Liver (tissue), 8 donors: ENCODE measurements at regions not wholly inside any gene's neighbourhood (a gene's known extent, or its start where the extent isn't known, plus 50 kb on each side); places are given as distances from the start of the nearest gene placed in this dataset.

Experiments
- DNase-seq: peaks from one replicate; pipeline ENCODE4 v3.0.0-alpha.2; 2017; ENCODE audit warnings: low spot score
- H3K27ac ChIP-seq, 2 donors: one replicate each; pipeline ENCODE4 v1.7.0; 2013; ENCODE audit warnings: inconsistent platforms in 2 of 2, low read length in 2 of 2, control low read depth in 1 of 2, low read depth in 1 of 2, mild to moderate bottlenecking in 1 of 2
- H3K27me3 ChIP-seq, 4 donors: one replicate each; pipeline versions ENCODE4 v1.6.1 to v1.7.0; 2013; ENCODE audit warnings: low read length in 3 of 4, inconsistent platforms in 1 of 4, mild to moderate bottlenecking in 1 of 4, moderate library complexity in 1 of 4; ENCODE audit not compliant: control insufficient read depth in 4 of 4, insufficient read depth in 4 of 4
- H3K36me3 ChIP-seq, 4 donors: one replicate each; pipeline versions ENCODE4 v1.6.1 to v1.7.0; 2013; ENCODE audit warnings: low read length in 3 of 4, mild to moderate bottlenecking in 3 of 4, low read depth in 1 of 4, moderate library complexity in 1 of 4; ENCODE audit not compliant: control insufficient read depth in 4 of 4, insufficient read depth in 3 of 4
- H3K4me1 ChIP-seq, 4 donors: one replicate each; pipeline versions ENCODE4 v1.6.1 to v1.7.0; 2013; ENCODE audit warnings: low read length in 3 of 4, mild to moderate bottlenecking in 3 of 4, moderate library complexity in 1 of 4; ENCODE audit not compliant: control insufficient read depth in 4 of 4, insufficient read depth in 4 of 4
- H3K4me3 ChIP-seq, 3 donors: one replicate each; pipeline versions ENCODE4 v1.6.1 to v1.7.0; 2013; ENCODE audit warnings: low read length in 3 of 3, control low read depth in 1 of 3, low read depth in 1 of 3, mild to moderate bottlenecking in 1 of 3
- H3K9ac ChIP-seq, 2 donors: one replicate each; pipeline ENCODE4 v1.7.0; 2013; ENCODE audit warnings: low read length in 2 of 2, mild to moderate bottlenecking in 2 of 2, moderate library complexity in 2 of 2, control low read depth in 1 of 2, low read depth in 1 of 2
- H3K9me3 ChIP-seq, 4 donors: one replicate each; pipeline versions ENCODE4 v1.6.1 to v1.7.0; 2013; ENCODE audit warnings: low read length in 3 of 4; ENCODE audit not compliant: control insufficient read depth in 4 of 4
- ATF3 ChIP-seq: IDR thresholded peaks from 2 replicates; pipeline ENCODE4 v1.6.1; 2016; ENCODE audit warnings: antibody characterized with exemption
- CTCF ChIP-seq: fragments of 150-350 bp; IDR thresholded peaks from 2 replicates; pipeline ENCODE4 v1.5.1; 2017; ENCODE audit warnings: improper control_type of control experiment, low read depth, low read length; ENCODE audit not compliant: missing input control
- EGR1 ChIP-seq, 2 donors: IDR thresholded peaks; 2 replicates each; pipeline ENCODE4 v1.6.1; 2016 to 2018; ENCODE audit warnings: antibody characterized with exemption in 2 of 2, low read depth in 2 of 2
- FOXA1 ChIP-seq: IDR thresholded peaks from 2 replicates; pipeline ENCODE4 v1.6.1; 2016; ENCODE audit warnings: antibody characterized with exemption
- FOXA2 ChIP-seq: IDR thresholded peaks from 2 replicates; pipeline ENCODE4 v1.6.1; 2016; ENCODE audit warnings: antibody characterized with exemption
- GABPA ChIP-seq, 2 donors: IDR thresholded peaks in 1 of 2; conservative IDR thresholded peaks in 1 of 2; 2 replicates each; pipeline ENCODE4 v1.6.1; 2016; ENCODE audit warnings: antibody characterized with exemption in 2 of 2, mild to moderate bottlenecking in 1 of 2, moderate library complexity in 1 of 2
- HNF4A ChIP-seq, 2 donors: conservative IDR thresholded peaks; 2 replicates each; pipeline ENCODE4 v1.6.1; 2016; ENCODE audit warnings: antibody characterized with exemption in 2 of 2, mild to moderate bottlenecking in 2 of 2
- HNF4G ChIP-seq: IDR thresholded peaks from 2 replicates; pipeline ENCODE4 v1.6.1; 2016; ENCODE audit warnings: antibody characterized with exemption
- MAX ChIP-seq: IDR thresholded peaks from 2 replicates; pipeline ENCODE4 v1.6.1; 2016; ENCODE audit warnings: antibody characterized with exemption
- NR2F2 ChIP-seq: IDR thresholded peaks from 2 replicates; pipeline ENCODE4 v1.6.1; 2016; ENCODE audit warnings: antibody characterized with exemption
- REST ChIP-seq: IDR thresholded peaks from 2 replicates; pipeline ENCODE4 v1.6.1; 2016; ENCODE audit warnings: antibody characterized with exemption, mild to moderate bottlenecking
- RXRA ChIP-seq, 2 donors: IDR thresholded peaks; 2 replicates each; pipeline ENCODE4 v1.6.1; 2017 to 2018; ENCODE audit warnings: antibody characterized with exemption in 2 of 2, mild to moderate bottlenecking in 1 of 2
- SP1 ChIP-seq: IDR thresholded peaks from 2 replicates; pipeline ENCODE4 v1.6.1; 2018; ENCODE audit warnings: antibody characterized with exemption, mild to moderate bottlenecking
- YY1 ChIP-seq: IDR thresholded peaks from 2 replicates; pipeline ENCODE4 v1.6.1; 2016; ENCODE audit warnings: antibody characterized with exemption, mild to moderate bottlenecking
- ZBTB33 ChIP-seq: IDR thresholded peaks from 2 replicates; pipeline ENCODE4 v1.6.1; 2016; ENCODE audit warnings: antibody characterized with exemption
- WGBS: extraction: QIAGEN DNeasy Blood & Tissue Kit; methylation state at CpG from one replicate; pipeline ENCODE4 v1.1.7; 2013; 5-methylcytosine and 5-hydroxymethylcytosine counted together
- donor health status: healthy.
- donor health status: healthy.
- donor health status: healthy.
- donor health status: healthy.
- donor health status: healthy.

- H3K36me3 ChIP-seq, result no peaks in the 10 kb centered on the region
- no peak for DNase-seq
- H3K27ac ChIP-seq, result no peak overlapping the region
- H3K9ac ChIP-seq, result no peak overlapping the region
- no peak overlapping the region for H3K4me3 ChIP-seq
- no peaks in the 10 kb centered on the region for H3K4me1 ChIP-seq
- peaks cover 0 to 5% (median 0%) of the 10 kb centered on the region in 4 donors for H3K9me3 ChIP-seq
- no peaks in the 10 kb centered on the region for H3K27me3 ChIP-seq
- 90% methylated on average over 3 of the region's 3 CpGs for WGBS
- no peak for TF ChIP-seq ZBTB33
- TF ChIP-seq YY1, result no peak
- TF ChIP-seq REST, result no peak
- no peak for TF ChIP-seq FOXA1
- no peak for TF ChIP-seq HNF4G
- TF ChIP-seq FOXA2, result no peak
- no peak for TF ChIP-seq EGR1 (IDR thresholded peaks at IDR 0.05; ENCODE audit: low read depth in 2 of 2)
- TF ChIP-seq ATF3, result no peak
- no peak for TF ChIP-seq MAX
- no peak for TF ChIP-seq HNF4A (conservative IDR thresholded peaks at IDR 0.05)
- no peak for TF ChIP-seq SP1
- TF ChIP-seq CTCF, result no peak
Observed at GRCh38 chrX:148380107-148380506, 120.3 kb upstream of the AFF2 start.

GRCh38 chrX:148380650-148381561 is 119.5 kb upstream of the AFF2 start:
- H3K27ac ChIP-seq, result peak overlapping the region in 1 of 2 donors; percentile 11
- WGBS, result 61% methylated on average over 9 of the region's 9 CpGs
- no peak for DNase-seq
- TF ChIP-seq GABPA (IDR thresholded peaks at IDR 0.05 in 1 of 2, conservative IDR thresholded peaks at IDR 0.05 in 1 of 2) (no peak), NR2F2 (no peak), RXRA (IDR thresholded peaks at IDR 0.05) (no peak), ZBTB33 (no peak), HNF4A (conservative IDR thresholded peaks at IDR 0.05) (no peak)
- H3K4me1 ChIP-seq, result no peaks in the 10 kb centered on the region
- no peaks in the 10 kb centered on the region for H3K27me3 ChIP-seq
- no peak overlapping the region for H3K4me3 ChIP-seq
- H3K9ac ChIP-seq, result no peak overlapping the region
- H3K9me3 ChIP-seq, result peaks cover 0 to 2% (median 0%) of the 10 kb centered on the region in 4 donors
- H3K36me3 ChIP-seq, result no peaks in the 10 kb centered on the region
